ENCODE measurements at regions not wholly inside any gene's neighbourhood (a gene's known extent, or its start where the extent isn't known, plus 50 kb on each side); places are given as distances from the start of the nearest gene placed in this dataset.
"Not testable (repeated sequence)": the region's sequence is repeated elsewhere in the genome, so short reads cannot be mapped to it uniquely, and the experiment has no call there.

DNA sequence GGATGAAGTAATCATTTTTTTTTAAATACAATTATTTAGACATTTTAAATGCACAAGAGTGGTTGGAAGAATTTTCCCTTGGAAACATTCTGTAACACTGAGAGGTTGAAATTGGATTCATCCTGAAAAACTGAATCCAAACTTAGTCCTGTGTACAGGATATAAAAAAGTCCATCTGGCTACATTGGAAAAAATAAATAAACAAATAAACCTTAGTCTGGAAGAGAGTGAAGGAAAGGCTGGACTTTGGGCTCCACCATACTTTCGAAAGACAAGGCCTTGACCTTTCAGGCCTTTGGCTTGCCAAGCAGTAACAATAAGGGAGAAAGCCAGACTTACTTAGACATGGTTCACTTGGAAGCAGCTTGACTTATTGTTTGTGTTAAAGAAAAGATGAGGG lies 664.3 kb downstream of the TENT5A start:
- no peak for DNase-seq

DNA sequence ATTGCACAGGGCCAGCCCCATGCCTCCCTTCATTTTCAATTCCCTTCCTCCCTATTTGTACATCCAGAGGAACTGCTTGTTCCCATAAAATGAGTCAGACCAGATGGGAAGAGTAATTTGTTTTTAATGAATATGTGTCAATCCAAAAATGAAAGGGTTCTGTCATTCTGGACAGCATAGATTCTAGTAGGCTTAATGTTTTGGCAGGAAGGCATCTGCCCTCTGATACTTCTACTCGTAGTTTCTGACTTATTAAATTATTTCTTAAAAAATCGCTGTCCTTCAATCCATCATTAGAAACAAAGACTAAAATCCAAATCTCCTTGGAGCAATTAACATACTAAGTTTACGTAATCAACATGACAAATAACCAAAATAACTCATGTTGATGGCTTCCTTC lies 665.5 kb downstream of the TENT5A start:
- DNase-seq = no peak

DNA sequence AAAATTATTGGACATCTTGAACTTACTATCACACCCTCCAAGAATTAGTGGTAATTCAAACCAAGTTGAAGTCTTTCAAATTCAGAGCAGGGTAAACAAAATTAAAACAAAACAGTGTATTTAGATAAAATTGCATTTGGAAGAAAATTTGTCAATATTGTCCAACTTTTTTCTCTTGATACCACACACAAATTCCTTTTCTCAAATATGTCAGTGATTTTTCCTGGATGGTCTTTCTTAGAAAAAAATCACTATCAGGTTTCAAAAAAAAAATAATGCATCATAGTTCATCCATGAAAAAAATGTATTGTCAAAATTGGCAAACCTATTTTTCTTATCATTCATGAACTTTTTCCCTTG lies 667.1 kb downstream of the TENT5A start:
- DNase-seq = no peak

DNA sequence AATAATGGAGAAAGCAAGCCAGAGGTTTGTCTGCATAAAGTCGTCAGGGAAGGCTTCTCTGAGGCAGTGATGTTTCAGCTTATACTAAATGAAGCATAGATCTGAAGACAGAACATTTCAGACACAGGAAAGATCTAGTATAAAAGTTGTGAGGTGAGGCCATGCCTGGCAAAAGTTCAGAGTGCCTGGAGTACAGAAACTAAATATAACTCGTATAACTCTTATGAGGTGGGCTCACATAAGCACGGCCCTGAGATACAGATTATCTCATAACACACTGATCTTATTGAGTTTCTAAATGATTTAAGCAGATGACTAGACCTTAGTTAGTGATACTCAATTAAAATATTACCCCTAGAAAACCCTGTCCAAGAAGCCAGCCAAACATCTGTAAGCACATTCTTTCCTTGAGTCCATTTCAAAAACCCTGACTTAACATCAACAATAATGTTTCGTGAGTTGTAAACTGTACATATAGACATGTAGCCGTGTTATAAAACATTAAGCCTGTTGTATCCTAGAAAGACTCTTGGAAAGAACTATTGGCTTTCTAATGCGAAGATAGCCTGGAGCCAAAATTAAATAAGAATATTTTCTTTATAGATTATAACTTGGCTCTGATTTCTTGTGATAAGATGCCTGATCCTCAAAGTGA lies 667.6 kb downstream of the TENT5A start:
- no peak for DNase-seq

DNA sequence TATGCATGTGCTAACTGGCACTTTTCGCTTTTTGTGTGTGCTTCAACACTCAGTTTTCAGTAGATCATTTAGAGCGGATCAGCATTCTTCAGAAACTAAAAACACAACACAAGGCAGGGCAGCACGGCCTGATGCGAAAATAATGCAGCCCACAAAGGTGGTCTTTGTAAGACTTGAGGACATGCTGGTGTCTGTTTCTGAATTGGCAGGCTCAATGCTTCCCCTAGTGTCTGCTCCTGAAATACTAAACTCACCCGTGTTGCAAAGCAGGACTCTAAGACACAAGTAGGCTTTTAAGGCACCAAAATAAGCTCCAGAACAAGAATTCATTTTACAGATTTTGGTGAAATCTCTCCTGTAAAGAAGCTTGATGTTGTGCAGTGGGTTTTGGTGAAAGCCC lies 676.5 kb downstream of the TENT5A start:
- no peak for DNase-seq

DNA sequence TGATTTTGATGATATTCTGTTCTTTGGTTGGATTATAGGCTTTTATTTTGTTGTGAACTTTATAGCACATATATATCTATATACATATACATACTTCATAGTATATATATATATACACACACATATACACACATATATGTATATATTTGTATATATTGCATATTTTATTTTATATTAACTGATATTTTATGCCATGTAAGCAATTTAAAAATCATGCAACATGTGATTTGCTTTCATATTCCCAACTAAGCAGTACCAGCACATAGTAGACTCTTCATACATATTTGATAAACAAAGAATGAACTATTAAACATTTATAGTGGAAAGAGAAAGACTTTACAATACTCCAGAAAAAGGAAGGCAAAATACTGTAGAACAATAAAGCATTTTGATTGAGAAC lies 679.2 kb downstream of the TENT5A start:
- DNase-seq = no peak

DNA sequence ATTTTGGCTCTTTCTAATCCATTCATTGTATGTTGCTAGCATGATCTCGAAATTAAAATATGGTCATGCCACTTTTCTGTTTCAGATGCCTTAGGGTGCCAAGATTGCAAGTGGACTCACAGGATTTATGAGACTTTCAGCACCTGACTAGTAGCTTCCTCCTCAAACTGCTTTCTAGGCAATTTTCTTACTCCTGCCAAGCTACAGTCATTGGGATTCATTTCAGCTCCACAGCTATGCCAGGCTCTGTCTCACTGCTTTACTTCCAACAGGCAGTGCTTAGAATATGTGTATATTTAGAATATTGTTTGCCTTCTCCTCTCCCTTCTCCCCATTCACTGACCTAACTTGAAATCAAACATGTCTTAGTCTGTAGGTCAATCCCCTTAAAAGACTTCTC lies 681.4 kb downstream of the TENT5A start:
- DNase-seq = no peak

DNA sequence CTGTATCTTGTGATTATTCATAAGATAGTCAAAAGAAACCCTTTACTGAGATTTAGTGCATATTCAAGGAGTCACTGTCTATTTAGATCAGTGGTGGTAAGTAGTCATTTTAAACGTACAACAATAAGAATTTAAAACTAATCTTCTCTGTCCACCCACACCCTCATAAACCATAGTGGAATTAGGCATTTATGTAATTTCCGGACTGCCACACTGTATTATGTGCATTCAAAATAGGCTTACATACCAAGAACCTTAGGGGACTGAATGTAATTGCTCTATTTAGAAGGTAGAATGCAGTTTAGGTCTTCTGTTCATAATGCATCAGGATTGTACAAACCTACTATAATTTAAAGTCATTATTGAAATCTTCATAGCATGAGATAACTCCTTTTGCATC lies 685.4 kb downstream of the TENT5A start:
- DNase-seq = no peak

DNA sequence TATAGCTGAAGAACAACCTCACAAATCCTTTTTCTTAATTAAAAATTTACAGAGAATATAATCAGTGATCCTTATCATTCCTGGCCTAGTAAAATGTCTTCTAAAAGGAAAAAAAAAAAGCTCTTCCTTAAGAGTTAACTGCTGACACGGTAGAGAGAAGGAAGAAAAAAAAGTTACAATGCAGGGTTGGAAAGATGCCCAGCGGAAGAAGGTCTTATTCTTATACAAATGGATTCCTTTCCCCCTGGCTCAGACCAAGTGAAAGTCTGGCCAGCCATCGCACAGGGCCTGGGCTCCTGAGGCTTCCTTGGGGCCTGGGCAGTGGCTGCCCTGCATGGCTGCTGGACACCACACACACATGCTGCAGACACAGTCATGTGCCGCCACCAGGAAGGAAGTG lies 688.6 kb downstream of the TENT5A start:
- DNase-seq = no peak

DNA sequence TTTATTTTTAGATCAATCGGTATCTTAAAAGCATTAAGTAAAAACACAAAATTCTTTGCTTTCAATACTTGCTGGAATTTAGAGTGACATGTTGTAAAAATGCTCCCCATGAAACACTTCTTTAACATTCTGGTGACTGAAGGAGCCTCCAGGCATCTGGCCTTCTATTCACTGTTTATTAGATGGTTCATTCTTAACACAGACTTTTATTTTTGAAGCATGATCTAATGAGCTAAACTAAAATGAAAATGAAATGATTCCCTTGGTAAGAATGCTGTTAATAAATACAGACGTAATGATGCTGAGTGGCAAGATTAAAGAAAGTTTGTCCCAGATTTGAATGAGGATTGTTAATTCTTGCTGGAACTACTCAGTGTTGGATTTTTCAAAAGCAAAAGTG lies 698.4 kb downstream of the TENT5A start:
- DNase-seq = no peak

DNA sequence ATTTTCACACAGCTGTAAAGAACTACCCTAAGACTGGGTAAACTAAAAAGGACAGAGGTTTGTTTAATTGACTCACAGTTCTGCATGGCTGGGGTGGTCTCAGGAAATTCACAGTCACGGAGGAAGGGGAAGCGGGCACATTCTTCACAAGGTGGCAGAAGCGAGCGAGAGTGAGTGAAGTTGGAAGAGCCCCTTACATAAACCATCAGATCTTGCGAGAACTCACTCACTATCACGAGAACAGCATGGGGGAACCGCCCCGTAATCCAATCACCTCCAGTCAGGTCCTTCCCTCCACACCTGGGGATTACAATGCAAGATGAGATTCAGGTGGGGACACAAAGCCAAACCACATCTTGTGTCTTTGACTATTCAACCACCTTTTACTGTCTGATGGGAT lies 700.5 kb downstream of the TENT5A start:
- no peak for DNase-seq

DNA sequence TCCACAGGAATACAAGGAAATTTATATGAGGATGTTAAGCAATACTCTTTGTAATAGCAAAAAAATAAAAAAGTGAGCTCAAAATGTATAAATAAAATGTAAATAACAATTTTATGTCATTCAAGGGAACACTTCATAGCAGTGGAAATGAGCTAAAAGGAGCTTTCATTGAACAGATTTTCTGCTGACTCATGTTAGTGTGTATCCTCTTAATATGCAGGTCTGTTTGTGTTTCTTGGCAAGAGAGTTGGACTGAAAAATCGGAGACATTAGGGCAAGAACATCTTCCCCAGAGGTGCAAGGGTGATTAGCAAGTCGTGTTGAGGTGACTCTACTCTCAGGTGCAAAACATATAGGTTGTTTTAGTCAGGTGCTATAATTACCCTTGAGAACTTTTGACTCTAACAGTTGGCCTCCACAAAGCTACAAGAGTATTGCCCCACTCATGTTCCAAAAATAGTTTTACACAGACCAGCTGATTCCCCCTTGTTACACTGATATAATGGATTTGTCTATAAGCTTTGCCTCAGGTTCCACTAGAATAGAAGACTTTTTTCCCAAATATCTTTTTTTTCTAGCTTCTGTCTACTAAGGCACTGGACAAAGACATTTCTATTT lies 702.9 kb downstream of the TENT5A start:
- DNase-seq = no peak

DNA sequence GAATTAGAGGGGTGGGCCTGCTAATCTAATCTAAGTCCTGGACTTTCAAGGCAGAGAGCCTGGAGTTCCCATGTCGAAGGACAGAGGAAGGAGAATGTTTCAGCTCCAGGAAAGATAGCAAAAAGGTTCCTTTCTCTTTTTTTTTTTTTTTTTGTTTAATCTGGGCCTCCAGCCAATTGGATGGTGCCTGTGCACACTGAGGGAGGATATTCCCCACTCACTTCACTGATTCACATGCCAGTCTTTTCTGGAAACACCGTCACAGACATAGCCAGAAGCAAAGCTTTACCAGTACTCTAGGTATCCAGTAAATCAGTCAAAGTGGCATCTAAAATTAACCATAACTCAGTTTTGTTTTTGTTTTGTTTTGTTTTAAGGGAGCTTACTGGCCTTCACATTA lies 721.1 kb downstream of the TENT5A start:
- DNase-seq = no peak

DNA sequence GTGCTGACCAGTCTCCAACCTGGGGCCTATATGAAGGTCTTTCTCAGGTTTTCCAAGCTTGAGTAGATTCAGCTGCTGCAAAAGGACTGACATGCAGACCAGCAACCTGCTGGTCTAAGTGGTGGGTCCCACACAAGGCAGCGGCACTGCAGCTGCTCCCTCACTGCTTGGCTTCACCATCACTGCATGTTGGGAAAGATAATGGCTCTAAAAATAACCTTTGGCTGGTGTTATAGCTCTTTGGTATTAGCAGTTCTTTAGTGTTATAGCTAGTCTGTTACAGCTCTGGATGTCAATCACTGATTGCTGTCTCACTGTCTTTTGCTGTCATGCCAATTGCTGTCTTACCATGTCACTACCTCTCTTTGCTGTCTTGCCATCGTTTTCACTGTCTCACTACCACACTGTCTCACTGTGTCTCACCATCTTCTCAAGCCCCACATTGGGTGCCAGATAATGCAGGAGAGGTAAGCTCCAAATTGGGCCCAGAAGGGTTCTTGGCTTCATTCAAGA lies 726.4 kb downstream of the TENT5A start:
- no peak for DNase-seq

DNA sequence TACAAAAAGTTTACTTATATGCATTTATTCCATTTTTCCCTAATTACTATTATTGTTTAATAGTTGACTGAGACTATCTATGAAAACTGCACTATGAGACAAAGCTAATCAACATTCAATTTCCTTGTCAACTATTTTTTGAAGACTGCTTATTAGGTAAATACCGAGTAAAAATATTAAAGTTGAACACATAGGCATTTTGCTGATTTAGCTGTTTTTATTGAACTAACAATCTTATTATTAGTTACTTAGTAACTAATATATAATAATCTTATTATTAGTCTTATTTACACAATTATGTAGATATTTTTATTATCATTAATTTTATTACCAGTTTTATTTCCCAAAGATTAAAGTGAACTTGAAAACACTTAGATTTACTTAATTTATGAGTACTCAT lies 728.8 kb downstream of the TENT5A start:
- no peak for DNase-seq

DNA sequence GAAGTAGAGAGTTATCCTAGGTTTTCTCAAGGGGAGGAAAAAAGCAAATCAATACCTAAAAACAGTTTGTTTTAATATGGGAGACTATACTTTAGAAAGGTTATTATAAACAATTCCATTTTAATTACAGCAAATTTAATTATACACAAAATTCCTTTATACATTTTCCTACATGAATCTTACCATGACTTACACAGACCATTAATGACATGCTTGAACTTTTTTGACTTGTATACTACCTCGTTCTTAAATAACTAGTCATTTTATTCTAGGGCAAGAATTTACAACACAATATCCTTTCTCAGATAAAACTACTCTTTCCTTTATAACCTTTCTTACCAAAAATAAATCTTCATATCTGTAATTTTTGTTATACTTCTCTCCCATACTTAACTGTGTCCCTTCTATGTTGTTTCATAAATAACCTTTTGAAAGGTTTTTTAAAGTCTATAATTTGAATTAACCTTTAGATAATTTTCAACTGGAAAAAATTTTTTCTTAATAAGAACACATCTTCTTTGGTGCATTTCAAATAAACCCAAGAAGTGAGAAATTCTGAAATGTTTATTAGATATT lies 729.4 kb downstream of the TENT5A start:
- no peak for DNase-seq

DNA sequence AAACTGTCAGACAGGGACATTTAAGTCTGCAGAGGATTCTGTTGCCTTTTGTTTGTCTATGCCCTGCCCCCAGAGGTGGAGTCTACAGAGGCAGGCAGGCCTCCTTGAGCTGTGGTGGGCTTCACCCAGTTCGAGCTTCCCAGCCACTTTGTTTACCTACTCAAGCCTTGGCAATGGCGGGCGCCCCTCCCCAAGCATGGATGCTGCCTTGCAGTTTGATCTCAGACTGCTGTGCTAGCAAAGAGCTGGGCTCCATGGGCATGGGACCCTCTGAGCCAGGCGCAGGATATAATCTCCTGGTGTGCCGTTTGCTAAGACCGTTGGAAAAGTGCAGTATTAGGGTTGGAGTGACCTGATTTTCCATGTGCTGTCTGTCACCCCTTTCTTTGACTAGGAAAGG lies 734.9 kb downstream of the TENT5A start:
- not testable (repeated sequence) for DNase-seq

DNA sequence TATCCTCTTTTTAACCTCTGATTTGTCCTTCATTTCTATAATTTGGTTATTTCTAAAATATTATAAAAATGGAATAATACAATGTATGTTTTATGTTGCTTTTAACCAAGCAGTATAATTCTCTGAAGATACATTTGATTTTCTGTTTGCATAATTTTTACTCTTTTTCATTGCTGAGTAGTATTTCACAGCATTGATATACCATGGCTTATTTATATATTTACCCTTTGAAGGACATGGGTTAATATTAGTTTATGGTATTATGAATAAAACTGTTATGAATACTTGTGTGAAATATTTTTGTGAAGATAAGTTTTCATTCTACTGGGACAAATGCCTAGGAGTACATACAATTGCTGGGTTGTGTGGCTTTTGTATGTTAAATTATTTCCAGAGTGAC lies 748.6 kb downstream of the TENT5A start:
- DNase-seq = no peak

DNA sequence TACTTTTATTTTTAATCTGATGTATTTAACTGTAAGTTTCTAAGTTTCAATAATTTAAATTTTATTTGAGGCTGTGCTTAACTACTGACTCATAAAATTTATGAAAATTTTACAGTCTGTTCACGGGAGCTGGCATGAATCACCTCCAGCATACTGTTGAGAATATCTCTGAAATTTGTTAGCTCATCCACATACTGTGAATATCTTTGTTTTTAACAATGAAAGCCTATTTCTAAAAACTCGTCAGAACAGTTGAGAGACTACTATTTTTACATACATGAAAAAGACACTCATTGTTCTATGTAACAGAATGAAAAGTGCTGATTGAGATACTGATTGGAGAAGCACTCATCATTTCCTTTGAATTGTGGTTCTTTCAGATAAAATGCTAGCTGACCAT lies 749.3 kb downstream of the TENT5A start:
- DNase-seq = no peak

DNA sequence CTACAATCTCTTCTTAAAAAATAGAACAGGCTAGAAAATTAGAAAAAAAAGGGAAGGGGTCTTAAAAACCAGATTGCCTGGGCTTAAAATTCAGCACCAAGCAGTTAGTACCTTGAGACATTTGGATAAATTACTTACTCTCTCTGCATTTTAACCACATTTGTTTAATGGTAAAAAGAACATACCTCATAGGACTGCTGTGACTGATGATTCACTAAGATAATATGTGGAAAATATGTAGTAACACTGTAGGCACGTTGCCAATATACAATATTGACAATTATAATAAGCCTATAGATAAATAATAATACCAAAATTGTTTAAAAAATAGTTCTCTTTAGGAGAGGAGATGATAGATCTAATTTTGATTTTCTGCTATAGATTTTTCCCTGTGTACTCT lies 750.4 kb downstream of the TENT5A start:
- DNase-seq = no peak

DNA sequence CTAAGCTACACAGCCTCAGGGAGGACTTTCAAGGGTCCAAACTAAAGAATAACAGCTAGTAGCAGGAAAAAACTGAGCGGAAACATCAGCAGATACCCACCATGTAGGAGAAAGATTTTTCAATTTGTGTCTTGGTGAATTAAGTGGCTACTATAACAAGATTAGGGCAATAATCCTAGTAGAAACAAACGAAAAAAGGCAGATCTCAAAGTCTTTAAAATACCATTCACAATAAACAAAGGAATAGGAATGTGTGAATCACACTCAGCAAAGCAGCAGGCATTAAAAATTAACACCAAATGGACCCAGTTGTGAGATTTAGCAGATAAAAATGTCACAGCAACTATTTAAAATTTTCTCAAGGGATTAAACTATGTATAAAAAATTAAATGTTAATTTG lies 761.2 kb downstream of the TENT5A start:
- DNase-seq = no peak

DNA sequence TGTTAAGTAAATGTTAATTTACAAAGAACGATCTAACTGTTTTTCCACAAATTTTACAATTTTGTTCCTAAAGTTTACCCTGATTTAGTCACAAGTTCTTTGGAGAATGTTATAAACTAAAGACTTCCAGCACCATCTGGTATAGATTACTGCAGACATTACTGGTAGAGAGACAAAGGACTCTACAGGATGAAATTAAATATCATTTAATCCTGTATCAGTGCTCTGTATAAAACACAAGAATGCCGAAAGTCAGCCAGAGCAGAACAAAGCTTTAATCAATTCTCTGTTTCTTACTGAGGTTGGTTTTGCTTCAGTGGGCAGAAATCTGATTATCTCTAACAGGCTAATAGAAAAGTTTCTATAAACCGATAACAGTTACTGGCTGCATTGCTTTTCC lies 763.6 kb downstream of the TENT5A start:
- DNase-seq = no peak

DNA sequence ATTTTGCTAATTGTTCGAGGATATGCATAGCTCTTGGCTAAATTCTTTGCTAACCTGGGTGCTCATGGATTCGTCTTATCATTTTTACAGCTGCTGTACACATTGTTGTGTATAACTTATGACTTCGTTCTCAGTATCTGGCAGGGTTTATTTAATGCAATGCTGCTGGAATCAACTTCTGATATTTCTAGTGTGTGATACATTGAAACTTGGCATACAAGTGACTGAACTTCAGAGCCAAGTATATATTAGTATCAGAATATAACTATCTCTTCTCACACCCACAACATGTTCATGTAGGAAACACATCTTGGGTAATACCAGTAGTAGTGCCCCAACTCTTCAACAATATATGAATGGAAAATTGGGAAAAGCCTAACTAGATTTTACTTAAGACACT lies 764.2 kb downstream of the TENT5A start:
- no peak for DNase-seq

DNA sequence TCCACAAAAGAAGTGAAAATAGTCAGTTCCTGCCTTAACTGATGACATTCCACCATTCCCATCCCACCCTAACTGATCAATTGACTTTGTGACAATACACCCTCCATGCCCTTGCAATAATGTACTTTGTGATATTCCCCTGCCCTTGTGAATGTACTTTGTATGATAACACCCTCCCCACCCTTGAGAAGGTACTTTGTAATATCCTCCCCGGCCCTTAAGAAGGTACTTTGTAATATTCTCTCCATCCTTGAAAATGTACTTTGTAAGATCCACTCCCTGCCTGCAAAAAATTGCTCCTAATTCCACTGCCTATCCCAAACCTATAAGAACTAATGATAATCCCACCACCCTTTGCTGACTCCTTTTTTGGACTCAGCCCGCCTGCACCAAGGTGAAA lies 771.3 kb downstream of the TENT5A start:
- not testable (repeated sequence) for DNase-seq

DNA sequence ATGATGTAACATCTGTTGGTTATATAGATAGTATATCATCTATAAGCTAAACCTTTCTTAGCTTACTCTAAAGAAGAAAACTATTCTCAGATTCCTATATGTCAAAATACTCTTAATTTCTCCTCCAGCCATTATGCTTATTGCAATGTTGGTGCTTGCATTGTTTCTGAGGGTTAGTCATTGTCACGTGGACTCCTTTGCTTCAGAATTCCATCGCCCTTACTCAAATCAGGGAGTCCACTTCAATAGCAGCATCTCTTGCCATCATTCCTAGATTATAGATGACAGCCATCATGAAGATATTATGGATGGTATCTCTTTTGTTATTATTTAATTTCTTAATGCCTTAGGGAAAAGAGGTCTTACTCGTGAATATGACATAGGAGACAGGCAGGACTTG lies 776.1 kb downstream of the TENT5A start:
- no peak for DNase-seq
